Cardiac muscle cell (in vitro differentiated cells and primary cell): ENCODE measurements at regions not wholly inside any gene's neighbourhood (a gene's known extent, or its start where the extent isn't known, plus 50 kb on each side); places are given as distances from the start of the nearest gene placed in this dataset.
A peak's percentile ranks its signal among the peaks of the same experiment; 100 is the strongest.
"Not testable (repeated sequence)": the region's sequence is repeated elsewhere in the genome, so short reads cannot be mapped to it uniquely, and the experiment has no call there.

Experiments used
- DNase-seq, 2 donors: peaks; one replicate each; pipeline versions ENCODE4 v3.0.0 to v3.0.0-alpha.2; 2010 to 2017; ENCODE audit warnings: low read depth in 1 of 2, low spot score in 1 of 2
- H3K27ac ChIP-seq: fragments of 200-600 bp; sonication (generic); 2 replicates; pipeline ENCODE4 v1.5.1; 2016
- H3K27me3 ChIP-seq: fragments of 200-600 bp; sonication (generic); 2 replicates; pipeline ENCODE4 v1.6.0; 2016; ENCODE audit warnings: control low read depth
- H3K36me3 ChIP-seq: fragments of 200-600 bp; sonication (generic); 2 replicates; pipeline ENCODE4 v1.5.1; 2016; ENCODE audit warnings: control low read depth
- H3K4me1 ChIP-seq: fragments of 200-600 bp; sonication (generic); 2 replicates; pipeline ENCODE4 v1.8.1; 2017; ENCODE audit warnings: low read depth, mild to moderate bottlenecking, mixed run types
- H3K4me3 ChIP-seq: fragments of 200-600 bp; sonication (generic); 2 replicates; pipeline ENCODE4 v1.5.1; 2016; ENCODE audit warnings: mild to moderate bottlenecking
- H3K9me3 ChIP-seq: fragments of 200-600 bp; sonication (generic); 2 replicates; pipeline ENCODE4 v1.5.1; 2017; ENCODE audit warnings: low read depth, mild to moderate bottlenecking, control low read depth
- CTCF ChIP-seq: IDR thresholded peaks from 2 replicates; pipeline ENCODE4 v1.5.1; 2012; ENCODE audit warnings: low read depth, mild to moderate bottlenecking, low read length

- Histone ChIP-seq H3K36me3 (no peaks in the 10 kb centered on the region), H3K4me1 (no peaks in the 10 kb centered on the region), H3K9me3 (no peaks in the 10 kb centered on the region), H3K27me3 (no peaks in the 10 kb centered on the region), H3K4me3 (no peak overlapping the region), H3K27ac (no peak overlapping the region)
- no peak for DNase-seq
- TF ChIP-seq CTCF = no peak
These were observed 170.6 kb upstream of the MEIS1 start for GRCh38 chr2:66264354-66264753.

- peaks cover 6% of the 10 kb centered on the region for H3K4me1 ChIP-seq
- no peaks in the 10 kb centered on the region for H3K9me3 ChIP-seq
- H3K27ac ChIP-seq = no peak overlapping the region
- no peak overlapping the region for H3K4me3 ChIP-seq
- DNase-seq = no peak
- no peaks in the 10 kb centered on the region for H3K27me3 ChIP-seq
- no peaks in the 10 kb centered on the region for H3K36me3 ChIP-seq
- no peak for TF ChIP-seq CTCF
These were observed 179.1 kb upstream of the MEIS1 start for GRCh38 chr2:66255867-66256266.

- peaks cover 6% of the 10 kb centered on the region for H3K4me1 ChIP-seq
- H3K36me3 ChIP-seq = no peaks in the 10 kb centered on the region
- DNase-seq = no peak
- no peaks in the 10 kb centered on the region for H3K27me3 ChIP-seq
- H3K4me3 ChIP-seq = no peak overlapping the region
- TF ChIP-seq CTCF = no peak
- no peak overlapping the region for H3K27ac ChIP-seq
- H3K9me3 ChIP-seq = no peaks in the 10 kb centered on the region
These were observed 179.8 kb upstream of the MEIS1 start for GRCh38 chr2:66255136-66255535.

DNA sequence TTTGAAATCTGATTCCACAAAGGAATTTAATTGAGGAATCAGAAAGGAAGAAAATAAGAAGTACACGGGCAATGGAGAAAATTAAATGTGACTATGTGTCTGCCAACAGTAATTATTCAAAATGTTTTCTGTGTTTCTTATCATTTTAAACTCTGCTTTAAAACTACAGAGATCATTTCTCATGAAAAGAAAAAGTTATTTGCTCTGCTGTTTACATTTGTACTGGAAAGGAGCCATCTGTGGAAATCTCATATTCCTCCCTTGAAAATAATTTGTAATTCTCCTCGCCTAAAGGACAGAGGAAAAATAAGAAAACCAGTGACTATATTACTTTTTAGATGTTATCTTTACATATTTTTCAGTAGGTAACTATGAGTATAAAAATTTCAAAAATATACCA lies 181.9 kb upstream of the MEIS1 start:
- no peak for TF ChIP-seq CTCF
- Histone ChIP-seq H3K27ac (no peak overlapping the region), H3K4me1 (peaks cover 6% of the 10 kb centered on the region), H3K4me3 (no peak overlapping the region), H3K36me3 (no peaks in the 10 kb centered on the region), H3K27me3 (no peaks in the 10 kb centered on the region), H3K9me3 (no peaks in the 10 kb centered on the region)
- DNase-seq = no peak

DNA sequence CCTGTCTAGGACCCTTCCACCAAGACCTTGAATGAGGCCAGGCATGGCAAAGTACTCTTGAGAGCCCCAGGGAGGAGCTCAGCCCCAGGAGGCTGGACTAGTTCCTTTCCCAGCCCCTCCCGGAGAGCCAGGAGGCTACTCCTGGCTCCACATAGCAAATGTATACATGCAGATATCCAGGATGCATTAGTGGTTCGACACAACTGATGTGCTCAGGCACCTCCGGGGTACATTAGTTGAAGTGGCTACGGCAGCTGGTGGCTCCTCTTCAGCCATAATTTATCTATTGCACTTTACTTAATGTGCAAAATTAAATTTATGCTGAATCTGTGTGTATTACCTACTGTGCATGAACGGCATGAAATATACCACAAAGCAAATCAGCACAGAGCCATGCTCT lies 182.8 kb upstream of the MEIS1 start:
- Histone ChIP-seq H3K4me1 (peaks cover 6% of the 10 kb centered on the region), H3K4me3 (no peak overlapping the region), H3K36me3 (no peaks in the 10 kb centered on the region), H3K27ac (no peak overlapping the region), H3K9me3 (no peaks in the 10 kb centered on the region), H3K27me3 (no peaks in the 10 kb centered on the region)
- TF ChIP-seq CTCF = no peak
- no peak for DNase-seq

DNA sequence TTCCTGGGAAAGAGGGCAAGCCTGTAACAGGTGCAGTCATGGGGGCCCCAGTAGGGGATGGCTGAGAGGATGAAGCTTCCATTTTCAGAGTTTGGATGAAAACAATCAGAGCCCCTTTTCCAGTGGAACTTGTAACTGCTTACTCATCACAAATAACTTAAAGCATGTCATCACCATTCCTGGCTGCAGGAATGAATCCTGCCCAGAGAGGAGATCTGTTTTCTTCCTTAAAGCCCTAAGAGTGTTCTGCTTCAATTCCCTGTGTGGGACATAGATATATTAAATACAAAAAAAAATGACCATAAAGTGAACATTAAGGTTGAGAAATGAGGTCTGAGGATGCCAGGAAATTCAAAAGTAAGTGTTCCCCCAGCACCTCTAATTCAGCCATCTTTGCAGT lies 183.4 kb upstream of the MEIS1 start:
- no peak overlapping the region for H3K4me3 ChIP-seq
- H3K27ac ChIP-seq = no peak overlapping the region
- H3K9me3 ChIP-seq = no peaks in the 10 kb centered on the region
- H3K36me3 ChIP-seq = no peaks in the 10 kb centered on the region
- peaks cover 6% of the 10 kb centered on the region for H3K4me1 ChIP-seq
- H3K27me3 ChIP-seq = no peaks in the 10 kb centered on the region
- TF ChIP-seq CTCF = no peak
- DNase-seq = peak in 1 of 2 donors; percentile 1

DNA sequence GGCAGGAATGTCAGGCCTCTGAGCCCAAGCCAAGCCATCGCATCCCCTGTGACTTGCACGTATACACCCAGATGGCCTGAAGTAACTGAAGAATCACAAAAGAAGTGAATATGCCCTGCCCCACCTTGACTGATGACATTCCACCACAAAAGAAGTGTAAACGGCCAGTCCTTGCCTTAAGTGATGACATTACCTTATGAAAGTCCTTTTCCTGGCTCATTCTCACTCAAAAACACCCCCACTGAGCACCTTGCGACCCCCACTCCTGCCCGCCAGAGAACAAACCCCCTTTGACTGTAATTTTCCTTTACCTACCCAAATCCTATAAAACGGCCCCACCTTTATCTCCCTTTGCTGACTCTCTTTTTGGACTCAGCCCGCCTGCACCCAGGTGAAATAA lies 185.8 kb upstream of the MEIS1 start:
- H3K27me3 ChIP-seq, H3K4me3 ChIP-seq, H3K4me1 ChIP-seq, DNase-seq, H3K27ac ChIP-seq, H3K9me3 ChIP-seq, H3K36me3 ChIP-seq: not testable (repeated sequence)

DNA sequence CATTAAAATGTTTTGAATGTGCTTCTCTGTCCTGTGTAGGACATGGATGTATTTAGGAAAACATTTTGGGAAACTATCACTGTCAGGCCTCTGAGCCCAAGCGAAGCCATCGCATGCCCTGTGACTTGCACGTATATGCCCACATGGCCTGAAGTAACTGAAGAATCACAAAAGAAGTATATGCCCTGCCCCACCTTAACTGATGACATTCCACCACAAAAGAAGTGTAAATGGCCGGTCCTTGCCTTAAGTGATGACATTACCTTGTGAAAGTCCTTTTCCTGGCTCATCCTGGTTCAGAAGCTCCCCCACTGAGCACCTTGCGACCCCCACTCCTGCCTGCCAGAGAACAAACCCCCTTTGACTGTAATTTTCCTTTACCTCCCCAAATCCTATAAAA lies 191.1 kb upstream of the MEIS1 start:
- not testable (repeated sequence) for H3K4me3 ChIP-seq, H3K27me3 ChIP-seq, DNase-seq, H3K27ac ChIP-seq, H3K9me3 ChIP-seq, H3K4me1 ChIP-seq, H3K36me3 ChIP-seq

DNA sequence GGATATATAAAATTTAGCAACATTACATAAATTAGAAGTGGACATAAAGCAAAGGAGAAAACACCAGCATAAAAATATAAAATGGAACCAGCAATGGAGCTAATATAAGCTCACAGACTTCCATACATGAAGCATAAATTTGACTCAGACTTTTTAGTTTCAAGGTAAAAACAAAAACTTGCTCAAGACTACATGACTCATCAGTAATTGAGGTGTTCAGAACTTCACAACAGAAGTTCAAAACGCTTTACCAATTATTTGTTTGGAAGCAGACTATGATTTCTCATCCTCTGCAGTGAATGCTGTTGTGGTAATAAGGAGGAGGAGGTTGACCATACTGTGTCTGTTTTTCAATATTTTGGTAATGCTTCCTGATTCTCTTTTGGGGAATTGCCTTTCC lies 192.0 kb upstream of the MEIS1 start:
- H3K27ac ChIP-seq, H3K4me1 ChIP-seq, H3K27me3 ChIP-seq, H3K36me3 ChIP-seq, H3K9me3 ChIP-seq, DNase-seq, H3K4me3 ChIP-seq: not testable (repeated sequence)
